Jurkat, Clone E6-1 (cell line): ENCODE measurements at regions not wholly inside any gene's neighbourhood (a gene's known extent, or its start where the extent isn't known, plus 50 kb on each side); places are given as distances from the start of the nearest gene placed in this dataset.
"Not testable (repeated sequence)": the region's sequence is repeated elsewhere in the genome, so short reads cannot be mapped to it uniquely, and the experiment has no call there.

Experiments used
- DNase-seq: peaks from one replicate; pipeline ENCODE4 v3.0.0-alpha.2; 2011; ENCODE audit warnings: low read depth, low spot score
- H3K4me3 ChIP-seq: 2 replicates; pipeline ENCODE4 v1.5.1; 2011; ENCODE audit warnings: mild to moderate bottlenecking, low read length, control low read depth, moderate library complexity

GRCh38 chr4:117014236-117014635 lies 71.1 kb downstream of the TRAM1L1 start:
- no peak overlapping the region for H3K4me3 ChIP-seq

GRCh38 chr4:117010671-117011070 lies 74.7 kb downstream of the TRAM1L1 start:
- no peak for DNase-seq
- no peak overlapping the region for H3K4me3 ChIP-seq

More at GRCh38 chr4:117014236-117014635, 71.1 kb downstream of the TRAM1L1 start:
- no peak for DNase-seq

GRCh38 chr4:117001077-117001476 lies 84.3 kb downstream of the TRAM1L1 start:
- no peak overlapping the region for H3K4me3 ChIP-seq
- no peak for DNase-seq

GRCh38 chr4:116982656-116983055 lies 102.7 kb downstream of the TRAM1L1 start:
- H3K4me3 ChIP-seq = no peak overlapping the region
- DNase-seq = no peak

GRCh38 chr4:116980436-116980835 lies 104.9 kb downstream of the TRAM1L1 start:
- not testable (repeated sequence) for DNase-seq, H3K4me3 ChIP-seq

GRCh38 chr4:116959045-116959444 lies 126.3 kb downstream of the TRAM1L1 start:
- no peak overlapping the region for H3K4me3 ChIP-seq

GRCh38 chr4:116953947-116954346 lies 131.4 kb downstream of the TRAM1L1 start:
- no peak overlapping the region for H3K4me3 ChIP-seq
- no peak for DNase-seq

More at GRCh38 chr4:116959045-116959444, 126.3 kb downstream of the TRAM1L1 start:
- DNase-seq = no peak

GRCh38 chr4:116952530-116953136 lies 132.7 kb downstream of the TRAM1L1 start:
- DNase-seq = no peak
- no peak overlapping the region for H3K4me3 ChIP-seq

GRCh38 chr4:116949856-116950255 lies 135.5 kb downstream of the TRAM1L1 start:
- no peak overlapping the region for H3K4me3 ChIP-seq

GRCh38 chr4:116942315-116942714 lies 143.1 kb downstream of the TRAM1L1 start:
- DNase-seq = no peak

More at GRCh38 chr4:116949856-116950255, 135.5 kb downstream of the TRAM1L1 start:
- DNase-seq = no peak

GRCh38 chr4:116930329-116930728 lies 155.0 kb downstream of the TRAM1L1 start:
- no peak for DNase-seq
- no peak overlapping the region for H3K4me3 ChIP-seq

More at GRCh38 chr4:116942315-116942714, 143.1 kb downstream of the TRAM1L1 start:
- no peak overlapping the region for H3K4me3 ChIP-seq

- DNase-seq = no peak
- no peak overlapping the region for H3K4me3 ChIP-seq
These were observed 158.6 kb downstream of the TRAM1L1 start for GRCh38 chr4:116926631-116927295.

GRCh38 chr4:116925900-116926457 lies 159.4 kb downstream of the TRAM1L1 start:
- H3K4me3 ChIP-seq = no peak overlapping the region
- DNase-seq = no peak

GRCh38 chr4:116923389-116923788 lies 162.0 kb downstream of the TRAM1L1 start:
- no peak for DNase-seq
- no peak overlapping the region for H3K4me3 ChIP-seq

GRCh38 chr4:116913451-116913850 lies 171.9 kb downstream of the TRAM1L1 start:
- H3K4me3 ChIP-seq = no peak overlapping the region
- DNase-seq = no peak

GRCh38 chr4:116906758-116907157 lies 178.6 kb downstream of the TRAM1L1 start:
- H3K4me3 ChIP-seq = no peak overlapping the region
- no peak for DNase-seq

- no peak for DNase-seq
These were observed 185.8 kb downstream of the TRAM1L1 start for GRCh38 chr4:116899561-116899960.

GRCh38 chr4:116885579-116885978 lies 199.8 kb downstream of the TRAM1L1 start:
- no peak overlapping the region for H3K4me3 ChIP-seq
- no peak for DNase-seq

More at GRCh38 chr4:116899561-116899960, 185.8 kb downstream of the TRAM1L1 start:
- H3K4me3 ChIP-seq = no peak overlapping the region

GRCh38 chr4:116882503-116882902 lies 202.9 kb downstream of the TRAM1L1 start:
- no peak for DNase-seq
- H3K4me3 ChIP-seq = no peak overlapping the region

GRCh38 chr4:116881077-116881476 lies 204.3 kb downstream of the TRAM1L1 start:
- no peak for DNase-seq
- no peak overlapping the region for H3K4me3 ChIP-seq
